H1 (cell line): ENCODE measurements at regions not wholly inside any gene's neighbourhood (a gene's known extent, or its start where the extent isn't known, plus 50 kb on each side); places are given as distances from the start of the nearest gene placed in this dataset.

Experiments
- CHD7 ChIP-seq: fragments of 300-600 bp; sonication (generic); IDR thresholded peaks from 2 replicates; pipeline ENCODE4 v1.7.1; 2012; ENCODE audit warnings: low read length, moderate library complexity, mild to moderate bottlenecking, inconsistent platforms; ENCODE audit not compliant: insufficient replicate concordance
- EP300 ChIP-seq, 2 experiments: IDR thresholded peaks; 1 replicate in 1 of 2; 2 replicates in 1 of 2; pipeline ENCODE4 v1.6.1; 2011 to 2012; ENCODE audit warnings: low read depth in 2 of 2, low read length in 2 of 2, mild to moderate bottlenecking in 2 of 2, borderline replicate concordance in 1 of 2, inconsistent platforms in 1 of 2, moderate library complexity in 1 of 2
- EZH2 ChIP-seq: fragments of 200-600 bp; sonication (generic); IDR thresholded peaks from 2 replicates; pipeline ENCODE4 v1.7.1; 2012; ENCODE audit warnings: low read depth, mild to moderate bottlenecking, moderate library complexity, low read length, inconsistent platforms; ENCODE audit not compliant: severe bottlenecking
- KDM1A ChIP-seq: fragments of 200-600, 300-600 bp; sonication (generic); IDR thresholded peaks from 2 replicates; pipeline ENCODE4 v1.7.1; 2016; ENCODE audit warnings: mild to moderate bottlenecking, low read length, borderline replicate concordance
- TAF1 ChIP-seq: IDR thresholded peaks from 2 replicates; pipeline ENCODE4 v1.6.1; 2011; ENCODE audit warnings: mild to moderate bottlenecking, low read depth, low read length

- TF ChIP-seq CHD7 (no peak), KDM1A (no peak), EZH2 (no peak), TAF1 (no peak), EP300 (IDR thresholded peaks at IDR 0.05; ENCODE audit: borderline replicate concordance in 1 of 2, low read depth in 2 of 2, low read length in 2 of 2) (no peak)
These were observed 1389.3 kb upstream of the ZEB2 start (continued) for GRCh38 chr2:145909175-145909755.
